Nephron progenitor cell (in vitro differentiated cells): ENCODE measurements at regions not wholly inside any gene's neighbourhood (a gene's known extent, or its start where the extent isn't known, plus 50 kb on each side); places are given as distances from the start of the nearest gene placed in this dataset.

Experiments
- DNase-seq: peaks from one replicate; pipeline ENCODE4 v3.0.0; 2021
- H3K27ac Mint-ChIP-seq: 2 replicates; pipeline ENCODE4 v1.8.0; 2021; ENCODE audit warnings: mild to moderate bottlenecking, moderate library complexity, mixed read lengths
- H3K27me3 Mint-ChIP-seq: 2 replicates; pipeline ENCODE4 v1.8.0; 2021; ENCODE audit warnings: mild to moderate bottlenecking, low read depth, mixed read lengths; ENCODE audit not compliant: poor library complexity
- H3K36me3 Mint-ChIP-seq: 2 replicates; pipeline ENCODE4 v1.8.0; 2021; ENCODE audit warnings: low read depth, mixed read lengths
- H3K4me1 Mint-ChIP-seq: 2 replicates; pipeline ENCODE4 v1.8.0; 2021; ENCODE audit warnings: mixed read lengths
- H3K4me3 Mint-ChIP-seq: 2 replicates; pipeline ENCODE4 v1.8.0; 2021; ENCODE audit warnings: mild to moderate bottlenecking, moderate library complexity, mixed read lengths
- H3K9me3 Mint-ChIP-seq: 2 replicates; pipeline ENCODE4 v1.8.0; 2021; ENCODE audit warnings: mild to moderate bottlenecking, moderate library complexity, mixed read lengths
- CTCF ChIP-seq: fragments of 200-600 bp; sonication (generic); IDR thresholded peaks from 2 replicates; pipeline ENCODE4 v1.5.0; 2021; ENCODE audit warnings: antibody characterized with exemption

- H3K27me3 Mint-ChIP-seq: no peaks in the 10 kb centered on the region
- no peak for TF ChIP-seq CTCF
- no peaks in the 10 kb centered on the region for H3K4me1 Mint-ChIP-seq
- H3K4me3 Mint-ChIP-seq: no peak overlapping the region
- DNase-seq: no peak
- H3K9me3 Mint-ChIP-seq: peaks cover 19% of the 10 kb centered on the region
- H3K27ac Mint-ChIP-seq: no peak overlapping the region
- H3K36me3 Mint-ChIP-seq: peaks cover 7% of the 10 kb centered on the region
Measured at GRCh38 chr12:20234474-20234873, 133.9 kb upstream of the PDE3A start.

- DNase-seq: no peak
- H3K36me3 Mint-ChIP-seq: no peaks in the 10 kb centered on the region
- H3K4me1 Mint-ChIP-seq: no peaks in the 10 kb centered on the region
- no peak for TF ChIP-seq CTCF
- peaks cover 8% of the 10 kb centered on the region for H3K9me3 Mint-ChIP-seq
- H3K27ac Mint-ChIP-seq: no peak overlapping the region
- H3K4me3 Mint-ChIP-seq: no peak overlapping the region
- H3K27me3 Mint-ChIP-seq: no peaks in the 10 kb centered on the region
Measured at GRCh38 chr12:20237091-20237490, 131.2 kb upstream of the PDE3A start.

GRCh38 chr12:20245491-20245890, 122.8 kb upstream of the PDE3A start:
- Mint-ChIP-seq H3K27ac (no peak overlapping the region), H3K36me3 (no peaks in the 10 kb centered on the region), H3K4me3 (no peak overlapping the region), H3K27me3 (no peaks in the 10 kb centered on the region), H3K4me1 (no peaks in the 10 kb centered on the region), H3K9me3 (peaks cover 16% of the 10 kb centered on the region)
- no peak for DNase-seq
- no peak for TF ChIP-seq CTCF

GRCh38 chr12:20248646-20249045, 119.7 kb upstream of the PDE3A start:
- H3K4me3 Mint-ChIP-seq: no peak overlapping the region

GRCh38 chr12:20250761-20251160, 117.6 kb upstream of the PDE3A start:
- no peak overlapping the region for H3K27ac Mint-ChIP-seq
- DNase-seq: no peak
- H3K4me1 Mint-ChIP-seq: no peaks in the 10 kb centered on the region
- peaks cover 19% of the 10 kb centered on the region for H3K9me3 Mint-ChIP-seq
- no peak overlapping the region for H3K4me3 Mint-ChIP-seq
- no peaks in the 10 kb centered on the region for H3K27me3 Mint-ChIP-seq
- no peaks in the 10 kb centered on the region for H3K36me3 Mint-ChIP-seq
- TF ChIP-seq CTCF: no peak

More at GRCh38 chr12:20248646-20249045, 119.7 kb upstream of the PDE3A start:
- no peaks in the 10 kb centered on the region for H3K36me3 Mint-ChIP-seq
- H3K27ac Mint-ChIP-seq: no peak overlapping the region
- no peak for TF ChIP-seq CTCF
- H3K4me1 Mint-ChIP-seq: no peaks in the 10 kb centered on the region
- DNase-seq: no peak
- H3K27me3 Mint-ChIP-seq: no peaks in the 10 kb centered on the region
- peaks cover 19% of the 10 kb centered on the region for H3K9me3 Mint-ChIP-seq

- DNase-seq: no peak
- no peaks in the 10 kb centered on the region for H3K4me1 Mint-ChIP-seq
- no peak overlapping the region for H3K4me3 Mint-ChIP-seq
- no peaks in the 10 kb centered on the region for H3K9me3 Mint-ChIP-seq
- TF ChIP-seq CTCF: no peak
- H3K36me3 Mint-ChIP-seq: no peaks in the 10 kb centered on the region
- H3K27ac Mint-ChIP-seq: no peak overlapping the region
- H3K27me3 Mint-ChIP-seq: no peaks in the 10 kb centered on the region
Measured at GRCh38 chr12:20257311-20257710, 111.0 kb upstream of the PDE3A start.
